ENCODE measurements at regions not wholly inside any gene's neighbourhood (a gene's known extent, or its start where the extent isn't known, plus 50 kb on each side); places are given as distances from the start of the nearest gene placed in this dataset.

DNA sequence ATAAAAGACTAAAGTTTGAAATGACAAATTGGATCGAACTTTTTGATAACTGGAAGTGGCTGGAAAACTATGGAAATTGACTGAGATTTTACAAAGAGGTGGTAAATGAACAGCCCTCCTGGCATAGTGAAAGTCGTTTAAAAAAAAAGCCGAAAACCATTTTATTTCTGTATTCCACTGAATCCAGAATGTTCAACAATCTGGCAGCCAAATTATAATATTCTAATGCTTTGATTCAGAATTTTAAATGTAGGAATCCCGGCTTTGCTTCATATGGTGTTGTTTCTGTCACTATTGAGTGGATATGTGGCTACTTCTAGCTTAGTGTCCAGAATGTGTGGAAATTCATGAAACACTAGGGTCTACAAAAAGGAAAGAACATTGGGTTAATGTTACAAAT is 208.9 kb upstream of the DCBLD2 start:
- TF ChIP-seq, protein P1, sequence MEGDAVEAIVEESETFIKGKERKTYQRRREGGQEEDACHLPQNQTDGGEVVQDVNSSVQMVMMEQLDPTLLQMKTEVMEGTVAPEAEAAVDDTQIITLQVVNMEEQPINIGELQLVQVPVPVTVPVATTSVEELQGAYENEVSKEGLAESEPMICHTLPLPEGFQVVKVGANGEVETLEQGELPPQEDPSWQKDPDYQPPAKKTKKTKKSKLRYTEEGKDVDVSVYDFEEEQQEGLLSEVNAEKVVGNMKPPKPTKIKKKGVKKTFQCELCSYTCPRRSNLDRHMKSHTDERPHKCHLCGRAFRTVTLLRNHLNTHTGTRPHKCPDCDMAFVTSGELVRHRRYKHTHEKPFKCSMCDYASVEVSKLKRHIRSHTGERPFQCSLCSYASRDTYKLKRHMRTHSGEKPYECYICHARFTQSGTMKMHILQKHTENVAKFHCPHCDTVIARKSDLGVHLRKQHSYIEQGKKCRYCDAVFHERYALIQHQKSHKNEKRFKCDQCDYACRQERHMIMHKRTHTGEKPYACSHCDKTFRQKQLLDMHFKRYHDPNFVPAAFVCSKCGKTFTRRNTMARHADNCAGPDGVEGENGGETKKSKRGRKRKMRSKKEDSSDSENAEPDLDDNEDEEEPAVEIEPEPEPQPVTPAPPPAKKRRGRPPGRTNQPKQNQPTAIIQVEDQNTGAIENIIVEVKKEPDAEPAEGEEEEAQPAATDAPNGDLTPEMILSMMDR (IDR thresholded peaks at IDR 0.05) = no peak
- H3K27ac ChIP-seq = no peak overlapping the region
- H3K27me3 ChIP-seq = no peaks in the 10 kb centered on the region
- no peaks in the 10 kb centered on the region for H3K9me3 ChIP-seq
- intact Hi-C loops (cut with DNase I; ENCODE audit: low total_unique reads) = no loop called here
- H3K4me3 ChIP-seq = no peak overlapping the region
- H3K36me3 ChIP-seq = no peaks in the 10 kb centered on the region
- no peaks in the 10 kb centered on the region for H3K4me1 ChIP-seq
- no peak for DNase-seq

DNA sequence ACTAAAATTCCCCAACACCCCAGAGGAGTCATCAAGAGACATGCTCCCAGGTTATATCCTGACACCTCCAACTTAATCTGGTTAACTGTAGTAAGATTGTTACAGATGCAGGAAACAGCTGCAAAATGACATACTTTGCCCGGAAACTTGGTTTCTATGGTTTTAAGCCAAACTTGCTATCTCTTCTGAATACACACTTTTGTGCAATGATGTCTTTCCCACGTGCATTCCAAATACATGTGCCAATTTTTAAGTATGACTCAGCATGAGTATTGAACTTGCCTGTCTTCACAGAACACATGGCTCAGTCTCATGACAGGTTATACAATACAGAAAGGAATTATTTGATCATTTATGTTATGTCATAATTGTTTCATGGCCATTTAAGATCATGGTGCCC is 207.0 kb upstream of the DCBLD2 start:
- H3K27me3 ChIP-seq = no peaks in the 10 kb centered on the region
- H3K36me3 ChIP-seq = no peaks in the 10 kb centered on the region
- H3K4me1 ChIP-seq = no peaks in the 10 kb centered on the region
- H3K27ac ChIP-seq = no peak overlapping the region
- TF ChIP-seq, protein P1 (IDR thresholded peaks at IDR 0.05) = no peak
- no peak overlapping the region for H3K4me3 ChIP-seq
- no peak for DNase-seq
- no peaks in the 10 kb centered on the region for H3K9me3 ChIP-seq
- intact Hi-C loops (cut with DNase I; ENCODE audit: low total_unique reads) = no loop called here

DNA sequence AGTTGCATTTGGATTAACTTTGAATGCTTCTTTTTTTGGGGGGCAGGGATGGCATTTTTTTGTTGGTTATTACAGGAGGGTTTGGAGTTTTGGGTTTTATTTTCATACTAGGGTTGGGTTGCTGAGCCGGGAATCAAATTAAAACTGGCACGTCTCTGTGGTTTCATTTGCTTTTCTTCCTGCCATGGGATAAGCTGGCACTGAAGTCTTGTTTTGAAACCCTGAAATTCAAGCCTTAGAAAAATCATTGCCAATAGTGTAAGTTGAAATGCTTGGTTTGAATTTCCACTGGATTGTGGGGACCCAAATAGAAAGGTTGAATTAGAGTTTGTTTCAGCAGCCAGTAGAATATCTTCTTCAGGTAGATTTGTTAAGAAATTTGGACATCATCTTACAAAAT is 193.1 kb upstream of the DCBLD2 start:
- H3K36me3 ChIP-seq = no peaks in the 10 kb centered on the region
- DNase-seq = no peak
- H3K27me3 ChIP-seq = no peaks in the 10 kb centered on the region
- H3K9me3 ChIP-seq = no peaks in the 10 kb centered on the region
- intact Hi-C loops (cut with DNase I; ENCODE audit: low total_unique reads) = no loop called here
- H3K4me3 ChIP-seq = no peak overlapping the region
- no peak overlapping the region for H3K27ac ChIP-seq
- H3K4me1 ChIP-seq = no peaks in the 10 kb centered on the region
- TF ChIP-seq, protein P1 (IDR thresholded peaks at IDR 0.05) = no peak
- no peak for TF ChIP-seq POLR2A (IDR thresholded peaks at IDR 0.05)

DNA sequence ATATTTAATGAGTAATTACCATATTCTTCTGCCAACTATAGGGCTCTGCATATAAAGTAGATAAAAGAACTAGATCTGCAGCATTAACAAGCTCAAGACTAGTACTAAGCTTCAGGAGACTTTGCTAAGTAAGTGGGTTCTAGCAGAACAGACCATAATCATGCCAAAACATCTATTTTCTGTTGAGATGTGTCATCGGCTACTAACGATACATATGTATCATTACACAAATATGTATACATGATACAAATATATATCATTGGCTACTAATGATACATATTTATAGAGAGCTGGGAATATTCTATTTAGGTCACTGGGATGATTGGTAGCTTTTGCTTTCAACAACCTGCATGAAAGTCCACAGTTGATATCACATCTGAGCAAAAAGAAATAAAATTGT is 185.8 kb upstream of the DCBLD2 start:
- Histone ChIP-seq H3K9me3 (no peaks in the 10 kb centered on the region), H3K4me3 (no peak overlapping the region), H3K27me3 (no peaks in the 10 kb centered on the region), H3K4me1 (no peaks in the 10 kb centered on the region), H3K27ac (no peak overlapping the region), H3K36me3 (no peaks in the 10 kb centered on the region)
- DNase-seq = no peak
- intact Hi-C loops (cut with DNase I; ENCODE audit: low total_unique reads) = no loop called here
- no peak for TF ChIP-seq POLR2A (IDR thresholded peaks at IDR 0.05)
- TF ChIP-seq, protein P1 (IDR thresholded peaks at IDR 0.05) = no peak

DNA sequence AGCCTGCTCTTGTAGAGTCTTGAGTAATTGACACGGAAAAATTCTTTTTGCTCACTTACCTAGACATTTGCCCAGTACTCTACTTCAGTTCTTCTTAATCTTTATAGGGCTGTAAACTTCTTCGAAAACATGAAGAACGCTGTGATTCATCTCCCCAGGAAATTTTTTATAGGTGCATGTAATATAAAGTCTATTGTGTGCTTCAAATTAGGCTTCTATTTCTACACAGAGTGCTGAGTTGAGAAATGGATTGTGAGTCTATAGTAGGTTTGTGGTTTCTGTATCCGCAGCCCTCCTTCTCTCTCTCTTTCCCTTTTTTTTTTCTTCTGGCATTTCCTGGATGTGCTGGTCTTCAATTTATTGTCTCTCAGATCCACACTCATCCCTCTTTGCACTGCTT is 183.3 kb upstream of the DCBLD2 start:
- Histone ChIP-seq H3K4me3 (no peak overlapping the region), H3K27me3 (no peaks in the 10 kb centered on the region), H3K9me3 (no peaks in the 10 kb centered on the region), H3K4me1 (no peaks in the 10 kb centered on the region), H3K27ac (no peak overlapping the region), H3K36me3 (no peaks in the 10 kb centered on the region)
- intact Hi-C loops (cut with DNase I; ENCODE audit: low total_unique reads) = no loop called here
- TF ChIP-seq, protein P1 (IDR thresholded peaks at IDR 0.05) = no peak
- no peak for TF ChIP-seq POLR2A (IDR thresholded peaks at IDR 0.05)
- no peak for DNase-seq

All from uterus (tissue), 3 donors.